ENCODE measurements at regions not wholly inside any gene's neighbourhood (a gene's known extent, or its start where the extent isn't known, plus 50 kb on each side); places are given as distances from the start of the nearest gene placed in this dataset.

- H3K27ac Mint-ChIP-seq = no peak overlapping the region
- no peaks in the 10 kb centered on the region for H3K4me1 Mint-ChIP-seq
- no peaks in the 10 kb centered on the region for H3K36me3 Mint-ChIP-seq
- DNase-seq = no peak
- peaks cover 0 to 2% of the 10 kb centered on the region in 2 donors for H3K9me3 Mint-ChIP-seq
- no peak overlapping the region for H3K4me3 Mint-ChIP-seq
- no peaks in the 10 kb centered on the region for H3K27me3 Mint-ChIP-seq
- ATAC-seq (replicated peaks) = no peak
Measured at GRCh38 chr5:3217771-3218495, 377.7 kb upstream of the IRX1 start.

GRCh38 chr5:3217114-3217513 is 378.5 kb upstream of the IRX1 start:
- H3K27me3 Mint-ChIP-seq = no peaks in the 10 kb centered on the region
- H3K4me1 Mint-ChIP-seq = no peaks in the 10 kb centered on the region
- H3K9me3 Mint-ChIP-seq = peaks cover 0 to 2% of the 10 kb centered on the region in 2 donors
- no peak overlapping the region for H3K27ac Mint-ChIP-seq
- H3K4me3 Mint-ChIP-seq = no peak overlapping the region
- no peaks in the 10 kb centered on the region for H3K36me3 Mint-ChIP-seq
- no peak for ATAC-seq (replicated peaks)
- no peak for DNase-seq

- no peaks in the 10 kb centered on the region for H3K36me3 Mint-ChIP-seq
- no peak overlapping the region for H3K27ac Mint-ChIP-seq
- peaks cover 0 to 2% of the 10 kb centered on the region in 2 donors for H3K9me3 Mint-ChIP-seq
- DNase-seq (no peak), ATAC-seq (replicated peaks) (no peak)
- no peaks in the 10 kb centered on the region for H3K27me3 Mint-ChIP-seq
- H3K4me3 Mint-ChIP-seq = no peak overlapping the region
- H3K4me1 Mint-ChIP-seq = no peaks in the 10 kb centered on the region
Measured at GRCh38 chr5:3216386-3216785, 379.2 kb upstream of the IRX1 start.

- Mint-ChIP-seq H3K4me3 (no peak overlapping the region), H3K27me3 (no peaks in the 10 kb centered on the region), H3K27ac (no peak overlapping the region), H3K4me1 (no peaks in the 10 kb centered on the region), H3K36me3 (no peaks in the 10 kb centered on the region), H3K9me3 (peaks cover 0 to 4% of the 10 kb centered on the region in 2 donors)
- ATAC-seq (replicated peaks) (no peak), DNase-seq (no peak)
Measured at GRCh38 chr5:3214838-3215374, 380.7 kb upstream of the IRX1 start.

GRCh38 chr5:3214396-3214795 is 381.2 kb upstream of the IRX1 start:
- peaks cover 0 to 4% of the 10 kb centered on the region in 2 donors for H3K9me3 Mint-ChIP-seq
- no peaks in the 10 kb centered on the region for H3K4me1 Mint-ChIP-seq
- H3K4me3 Mint-ChIP-seq = no peak overlapping the region
- DNase-seq (no peak), ATAC-seq (replicated peaks) (no peak)
- no peaks in the 10 kb centered on the region for H3K27me3 Mint-ChIP-seq
- H3K27ac Mint-ChIP-seq = no peak overlapping the region
- H3K36me3 Mint-ChIP-seq = no peaks in the 10 kb centered on the region

- no peaks in the 10 kb centered on the region for H3K36me3 Mint-ChIP-seq
- ATAC-seq (replicated peaks) = no peak
- H3K27ac Mint-ChIP-seq = no peak overlapping the region
Measured at GRCh38 chr5:3212869-3213268, 382.8 kb upstream of the IRX1 start.

GRCh38 chr5:3210531-3210930 is 385.1 kb upstream of the IRX1 start:
- DNase-seq (no peak), ATAC-seq (replicated peaks) (no peak)
- Mint-ChIP-seq H3K27ac (no peak overlapping the region), H3K4me3 (no peak overlapping the region), H3K27me3 (no peaks in the 10 kb centered on the region), H3K9me3 (peaks cover 5 to 6% of the 10 kb centered on the region in 2 donors), H3K36me3 (no peaks in the 10 kb centered on the region), H3K4me1 (no peaks in the 10 kb centered on the region)

More at GRCh38 chr5:3212869-3213268, 382.8 kb upstream of the IRX1 start:
- Mint-ChIP-seq H3K4me3 (no peak overlapping the region), H3K27me3 (no peaks in the 10 kb centered on the region), H3K9me3 (peaks cover 3 to 4% of the 10 kb centered on the region in 2 donors), H3K4me1 (no peaks in the 10 kb centered on the region)
- DNase-seq = no peak

GRCh38 chr5:3209918-3210317 is 385.7 kb upstream of the IRX1 start:
- DNase-seq (no peak), ATAC-seq (replicated peaks) (no peak)
- H3K9me3 Mint-ChIP-seq = peaks cover 7 to 12% of the 10 kb centered on the region in 2 donors
- H3K4me3 Mint-ChIP-seq = no peak overlapping the region
- no peaks in the 10 kb centered on the region for H3K36me3 Mint-ChIP-seq
- no peaks in the 10 kb centered on the region for H3K27me3 Mint-ChIP-seq
- no peak overlapping the region for H3K27ac Mint-ChIP-seq
- no peaks in the 10 kb centered on the region for H3K4me1 Mint-ChIP-seq

- H3K27me3 Mint-ChIP-seq = peaks cover 21% of the 10 kb centered on the region in 2 donors
- no peak for ATAC-seq (replicated peaks)
- H3K36me3 Mint-ChIP-seq = no peaks in the 10 kb centered on the region
- H3K9me3 Mint-ChIP-seq = peaks cover 3 to 12% of the 10 kb centered on the region in 2 donors
- H3K27ac Mint-ChIP-seq = no peak overlapping the region
- H3K4me1 Mint-ChIP-seq = peaks cover 1 to 6% of the 10 kb centered on the region in 2 donors
- no peak overlapping the region for H3K4me3 Mint-ChIP-seq
- no peak for DNase-seq
Measured at GRCh38 chr5:3202570-3202969, 393.1 kb upstream of the IRX1 start.

- H3K4me1 Mint-ChIP-seq = peaks cover 4 to 6% of the 10 kb centered on the region in 2 donors
- no peak overlapping the region for H3K4me3 Mint-ChIP-seq
- no peak for ATAC-seq (replicated peaks)
- H3K36me3 Mint-ChIP-seq = no peaks in the 10 kb centered on the region
- H3K9me3 Mint-ChIP-seq = peaks cover 2 to 12% of the 10 kb centered on the region in 2 donors
- no peak for DNase-seq
- H3K27ac Mint-ChIP-seq = no peak overlapping the region
- peaks cover 26 to 27% of the 10 kb centered on the region in 2 donors for H3K27me3 Mint-ChIP-seq
Measured at GRCh38 chr5:3201941-3202340, 393.7 kb upstream of the IRX1 start.

- Mint-ChIP-seq H3K4me3 (no peak overlapping the region), H3K27me3 (peaks cover 26 to 28% of the 10 kb centered on the region in 2 donors), H3K27ac (no peak overlapping the region), H3K9me3 (peaks cover 2 to 12% of the 10 kb centered on the region in 2 donors), H3K36me3 (no peaks in the 10 kb centered on the region), H3K4me1 (peaks cover 4 to 6% of the 10 kb centered on the region in 2 donors)
- no peak for DNase-seq
- ATAC-seq (replicated peaks) = no peak
Measured at GRCh38 chr5:3201121-3201520, 394.5 kb upstream of the IRX1 start.

GRCh38 chr5:3199962-3200755 is 395.5 kb upstream of the IRX1 start:
- peaks cover 26 to 28% of the 10 kb centered on the region in 2 donors for H3K27me3 Mint-ChIP-seq
- H3K27ac Mint-ChIP-seq = no peak overlapping the region
- H3K36me3 Mint-ChIP-seq = no peaks in the 10 kb centered on the region
- DNase-seq (no peak), ATAC-seq (replicated peaks) (no peak)
- H3K9me3 Mint-ChIP-seq = peaks cover 0 to 7% of the 10 kb centered on the region in 2 donors
- H3K4me1 Mint-ChIP-seq = peaks cover 4 to 6% of the 10 kb centered on the region in 2 donors
- no peak overlapping the region for H3K4me3 Mint-ChIP-seq

- Mint-ChIP-seq H3K9me3 (peaks cover 0 to 4% of the 10 kb centered on the region in 2 donors), H3K36me3 (no peaks in the 10 kb centered on the region), H3K4me1 (peaks cover 4 to 6% of the 10 kb centered on the region in 2 donors), H3K4me3 (no peak overlapping the region), H3K27me3 (peaks cover 26 to 28% of the 10 kb centered on the region in 2 donors), H3K27ac (no peak overlapping the region)
- DNase-seq (no peak), ATAC-seq (replicated peaks) (no peak)
Measured at GRCh38 chr5:3198074-3198449, 397.6 kb upstream of the IRX1 start.

- Mint-ChIP-seq H3K9me3 (no peaks in the 10 kb centered on the region), H3K27me3 (peaks cover 26 to 28% of the 10 kb centered on the region in 2 donors), H3K4me3 (no peak overlapping the region), H3K36me3 (no peaks in the 10 kb centered on the region), H3K4me1 (peaks cover 4 to 6% of the 10 kb centered on the region in 2 donors), H3K27ac (no peak overlapping the region)
- ATAC-seq (replicated peaks) = peak in 1 of 2 donors; percentile 20
- DNase-seq = no peak
Measured at GRCh38 chr5:3197304-3198073, 398.1 kb upstream of the IRX1 start.
